GM18873 (cell line): ENCODE measurements at regions not wholly inside any gene's neighbourhood (a gene's known extent, or its start where the extent isn't known, plus 50 kb on each side); places are given as distances from the start of the nearest gene placed in this dataset.

Source experiments
- ATAC-seq: cut with Tn5 transposase; IDR thresholded peaks from one replicate; pipeline ENCODE4 v1.9.1; 2021; ENCODE audit warnings: mild to moderate bottlenecking, moderate library complexity, moderate number of reproducible peaks; ENCODE audit not compliant: unreplicated experiment, low FRiP score

DNA sequence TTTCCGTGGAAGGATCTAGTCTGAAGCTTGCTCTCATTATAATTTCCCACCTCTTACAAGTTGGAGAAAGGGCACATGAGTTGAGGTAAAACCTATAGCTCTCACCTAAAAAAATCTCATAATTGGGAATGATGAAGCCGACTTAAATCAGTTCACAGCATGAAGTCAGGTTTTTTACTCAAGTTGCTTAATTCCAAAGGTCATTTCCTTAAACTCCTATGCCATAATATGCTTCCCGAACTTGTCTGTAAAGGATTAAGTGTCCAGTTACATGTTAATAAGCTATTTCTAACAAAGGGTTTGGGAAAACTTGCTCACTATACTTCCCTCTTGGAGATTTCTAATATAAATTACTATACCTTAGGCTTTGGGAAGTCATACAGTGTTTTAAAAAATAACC lies 481.2 kb downstream of the NUP35 start:
- ATAC-seq: no peak

- ATAC-seq: no peak
These were observed 481.9 kb downstream of the NUP35 start for GRCh38 chr2:183606022-183606717.

DNA sequence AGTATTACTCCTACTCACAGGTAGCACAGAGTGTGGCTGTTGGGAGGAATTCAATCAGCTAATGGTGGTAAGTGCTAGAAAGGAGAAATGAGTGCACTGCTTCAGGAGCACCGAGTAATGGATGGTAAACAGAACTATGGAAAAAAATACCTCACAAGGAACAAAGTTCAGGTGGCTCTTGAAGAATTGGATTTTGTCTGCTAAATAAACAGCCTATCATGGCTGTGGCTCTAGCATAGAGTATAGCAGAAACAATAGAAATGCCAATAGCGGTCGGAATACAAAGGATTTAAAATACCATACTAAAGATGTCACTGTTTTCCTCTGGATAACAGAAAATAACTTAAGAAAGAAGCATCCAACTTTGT lies 482.5 kb downstream of the NUP35 start:
- no peak for ATAC-seq

DNA sequence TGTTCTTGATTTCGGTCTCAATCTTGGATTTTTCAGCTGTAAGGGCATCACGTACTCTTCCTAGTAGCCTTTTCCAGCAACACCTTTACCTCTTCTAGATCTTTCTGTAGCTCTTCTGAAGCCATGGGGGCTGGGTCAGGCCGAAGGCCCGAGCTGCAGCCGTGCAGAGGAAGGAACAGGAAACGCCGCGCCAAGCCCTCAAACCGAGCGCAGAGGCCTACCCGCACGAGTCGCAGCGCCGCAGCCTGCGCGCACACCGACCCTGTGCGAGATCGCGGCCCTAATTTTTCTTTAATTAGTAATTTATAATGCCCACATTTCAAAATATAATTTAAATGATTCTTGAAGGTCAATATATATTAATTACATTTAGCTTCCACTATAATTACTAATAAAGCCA lies 483.8 kb downstream of the NUP35 start:
- no peak for ATAC-seq

- no peak for ATAC-seq
These were observed 484.5 kb downstream of the NUP35 start for GRCh38 chr2:183608747-183609146.

DNA sequence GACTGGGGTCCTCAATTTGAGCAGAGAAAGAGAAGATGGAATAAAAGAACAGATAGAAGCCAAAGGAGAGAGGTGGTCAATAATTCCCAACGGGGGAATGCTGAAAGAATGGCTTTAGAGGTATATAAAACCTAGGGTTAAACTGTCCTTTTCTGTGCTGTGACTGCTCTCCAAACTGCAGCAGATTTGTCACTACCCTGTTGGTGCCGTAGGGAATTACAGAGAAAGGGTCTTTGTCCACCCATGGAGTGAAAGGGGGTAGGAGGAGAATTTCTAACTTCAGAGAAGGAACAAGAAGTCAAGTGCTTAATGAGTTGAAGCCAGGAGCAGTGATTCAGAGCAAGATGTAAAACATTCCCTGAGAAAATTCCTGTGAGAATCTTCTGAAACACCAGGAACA lies 486.5 kb downstream of the NUP35 start:
- no peak for ATAC-seq

GRCh38 chr2:183614799-183615435 lies 490.7 kb downstream of the NUP35 start:
- no peak for ATAC-seq

GRCh38 chr2:183623227-183623626 lies 499.0 kb downstream of the NUP35 start:
- no peak for ATAC-seq

DNA sequence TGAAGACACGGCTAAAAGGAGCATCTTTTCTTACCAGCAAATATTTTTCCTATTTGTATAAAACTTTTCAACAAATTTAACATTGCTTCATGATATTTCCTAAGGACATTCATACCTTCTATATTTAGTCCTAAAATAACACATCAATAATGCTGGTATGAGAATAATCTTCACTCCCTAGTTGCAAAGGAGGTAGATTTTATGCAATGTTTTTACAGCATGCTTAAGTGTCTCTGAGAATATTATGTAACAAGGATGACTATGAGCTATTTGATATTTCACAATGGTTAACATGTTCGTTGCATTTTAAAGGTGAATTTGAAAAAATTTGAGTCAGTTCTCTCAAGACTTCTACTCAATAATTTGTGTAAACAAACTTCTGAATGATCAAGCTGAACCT lies 506.7 kb downstream of the NUP35 start:
- no peak for ATAC-seq

GRCh38 chr2:183656121-183656520 lies 531.9 kb downstream of the NUP35 start:
- ATAC-seq: no peak

DNA sequence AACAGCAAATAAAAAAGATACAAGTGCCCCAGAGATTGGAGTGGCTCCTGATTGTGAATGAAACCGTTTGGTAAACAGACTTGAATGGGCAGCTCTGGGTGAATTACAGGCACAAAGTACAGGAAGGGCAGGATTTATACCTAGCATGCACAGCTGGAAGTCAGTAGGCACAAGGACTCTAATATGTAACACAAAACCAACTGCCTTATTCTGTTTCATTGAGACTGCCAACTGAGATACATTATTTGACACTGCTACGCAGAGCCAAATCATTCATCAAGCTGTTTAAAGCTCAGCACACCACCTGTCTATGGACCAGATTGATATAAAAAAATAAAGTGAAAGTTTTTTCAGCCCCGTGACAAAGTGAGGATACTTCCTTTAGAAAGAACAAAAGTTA lies 541.2 kb downstream of the NUP35 start:
- no peak for ATAC-seq

- ATAC-seq: no peak
These were observed 541.8 kb downstream of the NUP35 start for GRCh38 chr2:183666031-183666430.

DNA sequence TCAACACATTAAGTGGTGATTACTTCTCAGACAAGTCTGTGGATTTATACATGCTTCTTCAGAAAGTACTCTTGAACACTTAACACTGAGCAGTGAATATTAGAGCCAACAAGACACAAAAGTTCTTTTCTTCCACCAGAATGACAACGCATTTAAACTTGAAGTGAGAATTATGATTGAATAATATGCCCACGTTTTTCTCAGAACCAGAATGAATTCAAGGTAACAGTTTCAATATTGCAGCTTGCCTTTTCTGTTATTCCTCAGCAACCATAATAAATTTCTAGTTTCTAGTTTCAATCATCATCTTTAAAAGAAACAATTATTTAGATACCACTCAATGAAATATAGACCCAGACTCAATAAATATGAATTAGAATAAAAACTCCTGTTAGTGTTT lies 547.0 kb downstream of the NUP35 start:
- no peak for ATAC-seq

DNA sequence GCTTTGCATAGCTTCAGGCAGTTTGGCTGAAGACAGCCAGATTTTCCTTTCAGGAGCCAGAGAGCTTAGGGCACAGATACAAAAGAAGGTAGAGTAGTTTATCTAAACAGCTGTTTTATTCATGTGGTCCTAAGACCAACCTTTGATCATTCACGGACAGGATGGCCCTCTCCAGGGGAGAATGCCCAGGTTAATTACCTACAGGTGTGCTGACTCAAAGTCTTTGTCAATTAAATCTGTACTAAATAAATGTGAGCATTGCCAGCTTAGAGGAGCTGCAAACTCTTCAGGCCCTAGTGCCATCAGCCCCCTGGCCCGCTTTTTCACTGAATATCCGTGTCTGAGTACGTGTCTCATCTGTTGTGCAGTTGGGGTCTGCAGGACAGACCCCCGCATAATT lies 554.7 kb downstream of the NUP35 start:
- ATAC-seq: no peak

GRCh38 chr2:183680573-183680972 lies 556.3 kb downstream of the NUP35 start:
- ATAC-seq: no peak

GRCh38 chr2:183684686-183685085 lies 560.4 kb downstream of the NUP35 start:
- ATAC-seq: no peak

DNA sequence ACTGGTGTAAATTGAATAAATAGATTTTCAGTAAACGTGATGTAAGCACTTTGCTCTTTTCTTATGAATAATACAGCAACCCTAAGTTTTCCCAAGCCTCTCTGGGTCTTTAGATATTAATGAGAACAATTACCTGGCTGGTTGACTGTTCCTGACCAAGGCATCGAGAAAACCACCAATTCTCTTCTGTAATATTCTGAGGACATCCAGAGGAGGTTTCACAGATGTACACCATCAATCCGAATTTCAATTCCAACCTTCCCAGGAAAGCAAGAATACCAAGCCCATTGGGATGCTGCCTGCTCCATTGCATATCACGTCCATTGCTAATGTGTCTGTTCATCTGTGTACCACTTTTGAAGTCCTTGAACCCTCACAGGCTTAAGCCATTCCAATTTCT lies 571.8 kb downstream of the NUP35 start:
- ATAC-seq: no peak

- ATAC-seq: no peak
These were observed 585.6 kb downstream of the NUP35 start for GRCh38 chr2:183709829-183710228.

GRCh38 chr2:183718246-183718645 lies 594.0 kb downstream of the NUP35 start:
- no peak for ATAC-seq

DNA sequence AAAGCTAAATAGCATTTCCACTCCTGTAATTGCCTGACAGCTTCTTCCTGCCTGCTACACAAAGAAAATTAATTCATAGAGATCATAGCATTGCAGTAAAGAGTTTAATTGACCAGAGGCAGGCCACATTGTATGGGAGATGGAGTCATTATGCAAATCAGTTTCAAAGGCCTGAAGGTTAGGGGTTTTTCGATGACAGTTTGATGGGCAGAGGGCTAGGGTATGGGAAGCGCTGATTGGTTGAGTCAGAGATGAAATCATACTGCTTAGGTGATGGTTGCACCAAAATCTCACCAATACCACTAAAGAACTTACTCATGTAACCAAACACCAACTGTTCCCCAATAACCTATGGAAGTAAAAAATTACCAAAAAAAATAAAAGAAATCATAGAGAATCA lies 599.0 kb downstream of the NUP35 start:
- no peak for ATAC-seq

- no peak for ATAC-seq
These were observed 605.1 kb downstream of the NUP35 start for GRCh38 chr2:183729380-183729779.

GRCh38 chr2:183740241-183740640 lies 616.0 kb downstream of the NUP35 start:
- ATAC-seq: no peak
